ENCODE measurements at regions not wholly inside any gene's neighbourhood (a gene's known extent, or its start where the extent isn't known, plus 50 kb on each side); places are given as distances from the start of the nearest gene placed in this dataset.
"Not testable (repeated sequence)": the region's sequence is repeated elsewhere in the genome, so short reads cannot be mapped to it uniquely, and the experiment has no call there.

DNA sequence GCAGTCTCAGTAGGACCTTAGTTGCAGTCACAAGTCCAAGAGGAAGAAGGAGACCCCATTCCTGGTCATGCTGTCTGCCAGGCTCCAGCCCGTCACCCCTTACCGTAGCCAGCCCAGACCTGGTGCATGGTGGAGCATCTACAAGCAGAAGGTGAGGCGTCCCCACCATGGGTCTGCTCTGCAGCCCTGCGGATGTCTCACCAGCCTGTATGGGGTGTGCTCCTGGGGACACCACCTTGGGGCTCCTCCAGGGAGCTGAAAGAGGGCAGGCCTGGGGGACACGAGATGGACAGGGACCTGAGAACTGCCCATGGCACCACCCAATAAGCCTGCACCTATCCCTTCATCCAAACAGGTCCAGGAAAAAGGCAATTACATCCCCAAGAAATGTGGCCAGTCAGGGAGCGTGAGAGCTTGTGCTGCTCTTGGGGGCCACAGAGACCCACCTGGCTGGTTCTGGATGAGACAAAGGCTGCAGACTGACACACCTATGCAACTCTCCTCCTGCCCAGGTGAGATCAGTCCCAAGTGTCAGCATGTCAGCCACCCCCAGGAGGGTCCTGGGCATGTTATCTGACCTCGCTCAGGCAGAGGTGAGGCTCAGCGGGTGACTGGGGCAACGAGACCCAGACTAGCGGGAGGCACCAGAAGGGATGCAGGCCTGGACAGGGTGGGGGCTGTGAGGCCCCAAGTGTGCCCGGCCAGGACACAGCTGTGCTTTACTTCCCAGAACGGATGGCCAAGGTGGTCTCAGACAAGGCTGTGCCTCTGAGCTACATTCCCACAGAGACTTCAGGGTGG is 84.5 kb upstream of the RET start:
- DNase-seq: no peak
- no peaks in the 10 kb centered on the region for H3K9me3 ChIP-seq (ENCODE audit: control insufficient read depth, low read length)
- H3K27ac ChIP-seq (ENCODE audit: insufficient read depth, low read length, poor library complexity, severe bottlenecking): no peak overlapping the region
- H3K4me1 ChIP-seq (ENCODE audit: control insufficient read depth, insufficient read depth, low read length, poor library complexity, severe bottlenecking): no peaks in the 10 kb centered on the region
- no peaks in the 10 kb centered on the region for H3K36me3 ChIP-seq (ENCODE audit: control insufficient read depth, insufficient read depth, low read length)
- no peak overlapping the region for H3K4me3 ChIP-seq (ENCODE audit: insufficient read depth, low read depth, low read length, poor library complexity, severe bottlenecking)
- H3K27me3 ChIP-seq (replicated peaks; ENCODE audit: control insufficient read depth, insufficient read depth, low read length, poor library complexity, severe bottlenecking): no peaks in the 10 kb centered on the region

DNA sequence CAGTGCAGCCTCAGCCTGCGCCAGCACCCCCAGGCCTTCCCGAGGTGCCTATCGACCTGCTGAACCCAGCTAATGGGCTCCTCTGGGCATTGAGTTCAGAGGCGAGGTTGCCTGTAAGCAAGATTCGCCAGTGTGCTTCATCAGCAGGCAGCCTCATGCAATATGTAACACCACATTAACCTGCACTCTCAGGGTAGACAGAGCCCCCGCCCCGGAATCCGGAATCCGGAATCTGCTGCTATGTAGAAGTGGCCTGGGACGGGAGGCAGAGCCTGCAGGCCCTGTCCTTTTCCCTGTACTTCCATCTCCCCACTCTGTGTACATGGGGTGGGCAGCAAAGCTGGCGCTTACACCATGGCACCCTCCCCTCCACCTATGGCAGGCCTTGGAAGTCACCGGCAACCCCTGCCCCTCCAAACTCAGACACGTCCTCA is 83.9 kb upstream of the RET start:
- no peaks in the 10 kb centered on the region for H3K4me1 ChIP-seq (ENCODE audit: control insufficient read depth, insufficient read depth, low read length, poor library complexity, severe bottlenecking)
- no peak for DNase-seq
- H3K27ac ChIP-seq (ENCODE audit: insufficient read depth, low read length, poor library complexity, severe bottlenecking): no peak overlapping the region
- H3K27me3 ChIP-seq (replicated peaks; ENCODE audit: control insufficient read depth, insufficient read depth, low read length, poor library complexity, severe bottlenecking): no peaks in the 10 kb centered on the region
- H3K36me3 ChIP-seq (ENCODE audit: control insufficient read depth, insufficient read depth, low read length): no peaks in the 10 kb centered on the region
- H3K9me3 ChIP-seq (ENCODE audit: control insufficient read depth, low read length): no peaks in the 10 kb centered on the region
- H3K4me3 ChIP-seq (ENCODE audit: insufficient read depth, low read depth, low read length, poor library complexity, severe bottlenecking): no peak overlapping the region

DNA sequence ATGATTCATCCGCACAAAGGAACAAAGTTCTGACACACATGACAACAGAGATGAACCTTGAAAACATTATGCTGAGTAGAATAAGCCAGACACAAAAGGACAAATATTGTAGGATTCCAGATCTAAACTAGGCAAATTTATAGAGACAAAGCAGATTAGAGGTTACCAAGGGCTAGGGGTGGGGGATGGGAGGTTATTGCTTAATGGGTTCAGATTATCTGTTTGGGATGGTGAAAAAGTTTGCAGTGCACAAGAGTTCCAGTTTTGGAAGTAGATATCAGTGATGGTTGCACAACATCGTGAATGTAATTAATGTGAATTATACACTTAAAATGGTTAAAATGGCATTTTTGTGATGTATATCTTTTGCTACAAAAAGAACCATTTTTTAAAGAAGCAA is 82.0 kb upstream of the RET start:
- not testable (repeated sequence) for H3K27ac ChIP-seq (ENCODE audit: insufficient read depth, low read length, poor library complexity, severe bottlenecking); DNase-seq; H3K27me3 ChIP-seq (replicated peaks; ENCODE audit: control insufficient read depth, insufficient read depth, low read length, poor library complexity, severe bottlenecking); H3K4me3 ChIP-seq (ENCODE audit: insufficient read depth, low read depth, low read length, poor library complexity, severe bottlenecking); H3K36me3 ChIP-seq (ENCODE audit: control insufficient read depth, insufficient read depth, low read length); H3K4me1 ChIP-seq (ENCODE audit: control insufficient read depth, insufficient read depth, low read length, poor library complexity, severe bottlenecking); H3K9me3 ChIP-seq (ENCODE audit: control insufficient read depth, low read length)

DNA sequence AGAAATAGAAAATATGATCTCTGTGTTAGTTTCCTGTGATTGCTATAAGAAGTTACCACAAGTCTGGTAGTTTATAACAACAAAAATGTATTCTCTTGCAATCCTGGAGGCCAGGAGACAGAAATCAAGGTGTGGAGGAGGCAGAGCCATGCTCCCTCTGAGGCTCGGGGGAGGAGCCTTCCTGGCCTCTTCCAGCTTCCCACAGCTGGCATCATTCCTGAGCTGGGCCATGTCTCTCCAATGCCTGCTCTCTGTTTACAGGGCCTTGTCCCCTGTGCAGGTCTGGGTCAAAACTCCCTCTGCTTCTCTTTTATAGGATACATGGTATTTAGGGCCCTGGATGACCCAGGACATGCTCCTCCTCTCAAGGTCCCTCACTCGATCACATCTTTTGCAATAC is 81.3 kb upstream of the RET start:
- Histone ChIP-seq H3K36me3 (ENCODE audit: control insufficient read depth, insufficient read depth, low read length) (no peaks in the 10 kb centered on the region), H3K27ac (ENCODE audit: insufficient read depth, low read length, poor library complexity, severe bottlenecking) (no peak overlapping the region), H3K4me1 (ENCODE audit: control insufficient read depth, insufficient read depth, low read length, poor library complexity, severe bottlenecking) (no peaks in the 10 kb centered on the region), H3K9me3 (ENCODE audit: control insufficient read depth, low read length) (no peaks in the 10 kb centered on the region), H3K4me3 (ENCODE audit: insufficient read depth, low read depth, low read length, poor library complexity, severe bottlenecking) (no peak overlapping the region), H3K27me3 (replicated peaks; ENCODE audit: control insufficient read depth, insufficient read depth, low read length, poor library complexity, severe bottlenecking) (no peaks in the 10 kb centered on the region)
- DNase-seq: no peak

DNA sequence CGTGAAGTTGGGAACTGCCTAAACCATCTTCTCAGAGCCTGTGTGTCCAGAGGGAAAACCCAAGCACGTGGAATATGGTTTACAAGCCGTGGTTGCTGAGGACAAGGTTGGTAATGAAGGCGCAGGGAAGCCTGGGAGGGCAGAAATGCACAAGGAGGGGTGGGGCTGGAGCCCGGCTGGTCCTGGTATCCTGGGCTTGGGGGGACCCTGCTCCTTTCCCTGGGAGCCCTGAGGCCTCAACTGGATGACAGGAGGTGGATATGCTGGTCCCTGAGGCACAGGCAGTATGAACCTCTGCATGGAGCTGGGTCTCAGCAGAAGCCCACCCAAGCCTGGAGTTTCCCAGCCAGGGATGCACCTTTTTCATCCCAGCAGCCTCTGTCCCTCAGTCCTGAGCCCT is 80.3 kb upstream of the RET start:
- no peak overlapping the region for H3K4me3 ChIP-seq (ENCODE audit: insufficient read depth, low read depth, low read length, poor library complexity, severe bottlenecking)
- no peaks in the 10 kb centered on the region for H3K4me1 ChIP-seq (ENCODE audit: control insufficient read depth, insufficient read depth, low read length, poor library complexity, severe bottlenecking)
- H3K36me3 ChIP-seq (ENCODE audit: control insufficient read depth, insufficient read depth, low read length): no peaks in the 10 kb centered on the region
- no peaks in the 10 kb centered on the region for H3K9me3 ChIP-seq (ENCODE audit: control insufficient read depth, low read length)
- no peak for DNase-seq
- no peak overlapping the region for H3K27ac ChIP-seq (ENCODE audit: insufficient read depth, low read length, poor library complexity, severe bottlenecking)
- H3K27me3 ChIP-seq (replicated peaks; ENCODE audit: control insufficient read depth, insufficient read depth, low read length, poor library complexity, severe bottlenecking): no peaks in the 10 kb centered on the region

DNA sequence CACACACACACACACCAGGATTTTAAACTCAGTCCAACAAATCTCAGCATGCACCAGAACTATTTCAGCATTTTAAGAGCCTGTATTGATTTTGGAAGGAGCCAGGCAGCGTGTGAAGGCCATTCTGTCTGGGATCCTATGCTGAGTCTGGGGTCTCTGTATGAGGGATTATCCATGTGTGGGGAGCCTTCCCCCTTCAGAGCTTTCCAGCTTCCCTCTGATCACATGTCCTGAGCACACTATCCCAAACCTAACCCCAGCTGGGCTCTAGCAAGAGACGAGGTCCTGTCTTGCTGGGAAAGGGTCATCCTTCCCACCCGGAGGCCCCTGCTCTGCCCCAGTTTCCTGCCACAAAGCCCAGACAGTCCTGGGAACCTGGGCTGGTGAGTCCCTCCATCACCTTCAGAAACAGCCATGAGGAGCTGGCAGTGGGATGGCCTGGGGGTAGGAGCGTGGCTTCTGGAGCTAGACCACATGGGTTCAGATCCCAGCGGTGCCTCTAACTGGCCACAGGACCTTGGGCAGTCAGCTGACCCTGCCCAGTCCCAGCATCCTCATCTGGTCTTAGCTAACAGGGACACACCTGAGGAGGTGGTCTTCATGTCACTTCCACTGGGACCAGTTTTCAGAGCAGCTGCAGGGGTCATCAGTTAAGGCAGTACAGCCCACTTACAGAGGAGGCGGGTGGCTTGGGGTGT is 79.6 kb upstream of the RET start:
- no peaks in the 10 kb centered on the region for H3K4me1 ChIP-seq (ENCODE audit: control insufficient read depth, insufficient read depth, low read length, poor library complexity, severe bottlenecking)
- H3K36me3 ChIP-seq (ENCODE audit: control insufficient read depth, insufficient read depth, low read length): no peaks in the 10 kb centered on the region
- DNase-seq: no peak
- H3K9me3 ChIP-seq (ENCODE audit: control insufficient read depth, low read length): no peaks in the 10 kb centered on the region
- no peak overlapping the region for H3K4me3 ChIP-seq (ENCODE audit: insufficient read depth, low read depth, low read length, poor library complexity, severe bottlenecking)
- H3K27ac ChIP-seq (ENCODE audit: insufficient read depth, low read length, poor library complexity, severe bottlenecking): no peak overlapping the region
- no peaks in the 10 kb centered on the region for H3K27me3 ChIP-seq (replicated peaks; ENCODE audit: control insufficient read depth, insufficient read depth, low read length, poor library complexity, severe bottlenecking)

DNA sequence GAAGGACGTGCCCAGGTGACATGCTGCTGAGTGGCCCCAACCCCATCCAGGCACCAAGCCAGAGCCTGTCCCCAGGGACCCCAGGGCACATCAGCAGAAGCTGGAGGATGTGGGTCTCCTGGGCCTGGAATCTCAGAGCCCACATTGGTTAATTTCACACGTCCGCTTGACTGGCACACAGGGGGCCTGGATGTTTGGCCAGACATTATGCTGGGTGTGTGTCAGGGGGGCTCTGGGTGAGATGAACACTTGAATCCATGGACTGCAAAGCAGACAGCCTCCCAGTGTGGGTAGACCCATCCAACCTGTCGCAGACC is 79.1 kb upstream of the RET start:
- Histone ChIP-seq H3K4me1 (ENCODE audit: control insufficient read depth, insufficient read depth, low read length, poor library complexity, severe bottlenecking) (no peaks in the 10 kb centered on the region), H3K27ac (ENCODE audit: insufficient read depth, low read length, poor library complexity, severe bottlenecking) (no peak overlapping the region), H3K36me3 (ENCODE audit: control insufficient read depth, insufficient read depth, low read length) (no peaks in the 10 kb centered on the region), H3K9me3 (ENCODE audit: control insufficient read depth, low read length) (no peaks in the 10 kb centered on the region), H3K27me3 (replicated peaks; ENCODE audit: control insufficient read depth, insufficient read depth, low read length, poor library complexity, severe bottlenecking) (no peaks in the 10 kb centered on the region), H3K4me3 (ENCODE audit: insufficient read depth, low read depth, low read length, poor library complexity, severe bottlenecking) (no peak overlapping the region)
- no peak for DNase-seq

DNA sequence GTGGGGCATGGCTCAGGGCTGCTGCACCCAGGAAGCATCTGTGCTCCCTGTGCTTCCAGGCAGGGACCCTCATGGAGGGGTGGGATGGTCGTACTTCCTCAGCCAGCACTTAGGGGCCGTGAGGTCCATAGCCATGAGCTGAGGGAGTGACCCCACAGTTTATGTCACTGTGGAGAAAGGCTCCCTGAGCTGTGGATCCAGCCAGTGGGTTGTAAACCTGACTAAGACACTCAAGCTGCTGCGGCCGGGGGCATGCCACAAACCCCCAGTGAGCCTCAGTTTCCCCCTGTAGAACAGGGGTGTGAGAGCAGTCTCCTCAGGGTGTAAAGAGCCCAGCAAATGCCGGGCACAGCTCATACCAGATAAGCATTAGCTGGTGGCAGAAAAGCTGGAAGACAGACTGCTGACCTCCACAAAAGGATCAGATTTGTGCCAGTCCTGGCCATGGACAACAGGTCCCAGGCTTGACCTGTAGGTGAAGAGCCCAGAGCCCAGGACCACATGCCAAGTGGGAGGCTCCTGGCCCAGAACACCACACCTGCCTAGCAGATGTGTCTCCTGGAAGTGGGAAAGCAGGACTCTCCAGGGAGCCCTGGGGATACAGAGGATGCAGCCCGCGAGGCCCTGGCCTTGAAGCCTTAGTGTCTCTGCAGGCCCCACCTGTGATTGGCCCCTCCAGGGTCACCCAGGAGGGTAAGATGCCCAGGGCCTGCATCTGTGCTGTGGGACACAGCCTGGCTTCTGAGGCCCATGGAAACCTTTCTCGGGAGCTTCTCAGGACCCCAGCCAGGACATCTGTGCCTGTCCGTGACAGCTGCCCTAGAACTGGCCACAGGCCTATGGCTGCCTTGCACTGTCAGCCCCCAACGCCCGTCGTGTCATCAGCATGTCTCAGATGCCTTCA is 78.1 kb upstream of the RET start:
- DNase-seq: no peak
- Histone ChIP-seq H3K27me3 (replicated peaks; ENCODE audit: control insufficient read depth, insufficient read depth, low read length, poor library complexity, severe bottlenecking) (no peaks in the 10 kb centered on the region), H3K36me3 (ENCODE audit: control insufficient read depth, insufficient read depth, low read length) (no peaks in the 10 kb centered on the region), H3K9me3 (ENCODE audit: control insufficient read depth, low read length) (no peaks in the 10 kb centered on the region), H3K4me1 (ENCODE audit: control insufficient read depth, insufficient read depth, low read length, poor library complexity, severe bottlenecking) (no peaks in the 10 kb centered on the region), H3K27ac (ENCODE audit: insufficient read depth, low read length, poor library complexity, severe bottlenecking) (no peak overlapping the region), H3K4me3 (ENCODE audit: insufficient read depth, low read depth, low read length, poor library complexity, severe bottlenecking) (no peak overlapping the region)

DNA sequence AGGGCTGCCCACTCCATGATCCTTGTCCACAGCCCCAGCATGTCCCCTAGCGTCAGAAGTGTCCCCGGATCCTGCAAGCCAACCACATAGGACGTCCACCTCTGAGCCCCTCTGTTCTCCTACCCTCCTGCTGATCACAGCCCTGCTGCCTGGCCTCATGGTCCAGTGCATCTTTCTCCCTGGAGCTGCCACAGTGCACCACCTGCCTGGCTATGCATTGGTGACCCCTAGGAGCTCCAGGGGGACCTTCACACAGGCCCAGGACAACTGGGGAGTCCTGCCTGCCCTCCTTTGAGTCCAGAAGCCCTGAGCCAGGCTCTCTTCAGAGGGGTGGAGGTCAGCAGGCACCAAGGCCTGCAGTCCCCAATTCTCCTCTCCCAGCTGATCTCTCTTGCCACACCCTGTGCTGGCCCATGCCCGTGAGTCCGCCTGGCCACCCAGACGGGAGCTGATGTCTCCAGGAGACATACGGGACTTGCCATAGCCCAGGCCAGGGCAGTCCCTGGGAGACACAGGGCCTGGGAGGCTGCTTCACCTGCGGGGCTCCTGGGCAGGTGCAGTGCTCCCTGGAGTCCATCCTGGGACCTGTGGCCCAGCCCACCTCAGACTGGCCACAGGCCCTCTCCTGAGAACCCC is 77.4 kb upstream of the RET start:
- Histone ChIP-seq H3K4me1 (ENCODE audit: control insufficient read depth, insufficient read depth, low read length, poor library complexity, severe bottlenecking) (no peaks in the 10 kb centered on the region), H3K4me3 (ENCODE audit: insufficient read depth, low read depth, low read length, poor library complexity, severe bottlenecking) (no peak overlapping the region), H3K27me3 (replicated peaks; ENCODE audit: control insufficient read depth, insufficient read depth, low read length, poor library complexity, severe bottlenecking) (no peaks in the 10 kb centered on the region), H3K36me3 (ENCODE audit: control insufficient read depth, insufficient read depth, low read length) (no peaks in the 10 kb centered on the region), H3K27ac (ENCODE audit: insufficient read depth, low read length, poor library complexity, severe bottlenecking) (no peak overlapping the region), H3K9me3 (ENCODE audit: control insufficient read depth, low read length) (no peaks in the 10 kb centered on the region)
- DNase-seq: no peak

Measured in effector memory CD4-positive, alpha-beta T cell (primary cell).